Eye (tissue), 1 donor: ENCODE measurements at regions not wholly inside any gene's neighbourhood (a gene's known extent, or its start where the extent isn't known, plus 50 kb on each side); places are given as distances from the start of the nearest gene placed in this dataset.

Experiments used
- DNase-seq: peaks from one replicate; pipeline ENCODE4 v3.0.0-alpha.2; 2015

- no peak for DNase-seq
These were observed 99.0 kb upstream of the LSM8 start for GRCh38 chr7:118085000-118085399.

- no peak for DNase-seq
These were observed 96.8 kb upstream of the LSM8 start for GRCh38 chr7:118087126-118087525.

- no peak for DNase-seq
These were observed 89.9 kb upstream of the LSM8 start for GRCh38 chr7:118094044-118094443.

GRCh38 chr7:118104812-118105441 is 79.0 kb upstream of the LSM8 start:
- DNase-seq: peak; percentile 47

- no peak for DNase-seq
These were observed 74.4 kb upstream of the LSM8 start for GRCh38 chr7:118109607-118110006.

GRCh38 chr7:118110178-118110925 is 73.6 kb upstream of the LSM8 start:
- DNase-seq: no peak

- no peak for DNase-seq
These were observed 72.6 kb upstream of the LSM8 start for GRCh38 chr7:118111347-118111746.

- DNase-seq: no peak
These were observed 69.8 kb upstream of the LSM8 start for GRCh38 chr7:118114175-118114574.

- DNase-seq: no peak
These were observed 54.7 kb upstream of the LSM8 start for GRCh38 chr7:118129041-118129795.

GRCh38 chr7:118132764-118133163 is 51.2 kb upstream of the LSM8 start:
- DNase-seq: no peak
